Activated CD4-positive, alpha-beta T cell treated with anti-CD3 and anti-CD28 coated beads, Interleukin-2, amount 10 ng/mL, durations not matched to agents 7 days and 5 days (primary cell): ENCODE measurements at regions not wholly inside any gene's neighbourhood (a gene's known extent, or its start where the extent isn't known, plus 50 kb on each side); places are given as distances from the start of the nearest gene placed in this dataset.
"Not testable (repeated sequence)": the region's sequence is repeated elsewhere in the genome, so short reads cannot be mapped to it uniquely, and the experiment has no call there.

Source experiments
- CTCF ChIA-PET: fragments of 350-600 bp; sonication (Branson Sonifier 250); formaldehyde crosslinking; loops from one replicate; lab custom pipeline; 2021; ENCODE audit warnings: antibody characterized with exemption; lab: Charles Lee
- POLR2A ChIA-PET: fragments of 350-600 bp; sonication (Branson Sonifier 250); formaldehyde crosslinking; loops from one replicate; lab custom pipeline; 2021; ENCODE audit warnings: antibody characterized with exemption; lab: Charles Lee
- DNase-seq: peaks from one replicate; pipeline ENCODE4 v3.0.0-alpha.2; 2020
- H3K27ac Mint-ChIP-seq: one replicate; pipeline ENCODE4 v1.8.0; 2021; ENCODE audit warnings: mild to moderate bottlenecking, moderate library complexity, mixed read lengths
- H3K27me3 Mint-ChIP-seq: one replicate; pipeline ENCODE4 v1.8.0; 2021; ENCODE audit warnings: mixed read lengths
- H3K36me3 Mint-ChIP-seq: one replicate; pipeline ENCODE4 v1.8.0; 2021; ENCODE audit warnings: low read depth, mixed read lengths
- H3K4me1 Mint-ChIP-seq: one replicate; pipeline ENCODE4 v1.8.0; 2021; ENCODE audit warnings: mixed read lengths
- H3K4me3 Mint-ChIP-seq: one replicate; pipeline ENCODE4 v1.8.0; 2021; ENCODE audit warnings: mild to moderate bottlenecking, moderate library complexity, mixed read lengths
- H3K9me3 Mint-ChIP-seq: one replicate; pipeline ENCODE4 v1.8.0; 2021; ENCODE audit warnings: mixed read lengths

GRCh38 chr5:176041248-176041994 lies 73.3 kb upstream of the THOC3 start:
- H3K27ac Mint-ChIP-seq, H3K4me1 Mint-ChIP-seq, POLR2A ChIA-PET, H3K27me3 Mint-ChIP-seq, H3K36me3 Mint-ChIP-seq, CTCF ChIA-PET, H3K4me3 Mint-ChIP-seq, DNase-seq, H3K9me3 Mint-ChIP-seq: not testable (repeated sequence)

GRCh38 chr5:176042020-176042658 lies 74.0 kb upstream of the THOC3 start:
- DNase-seq, H3K9me3 Mint-ChIP-seq, H3K27me3 Mint-ChIP-seq, H3K36me3 Mint-ChIP-seq, H3K4me3 Mint-ChIP-seq, POLR2A ChIA-PET, CTCF ChIA-PET, H3K4me1 Mint-ChIP-seq: not testable (repeated sequence)
- peak overlapping the region; percentile 25 for H3K27ac Mint-ChIP-seq

- not testable (repeated sequence) for H3K4me3 Mint-ChIP-seq
These were observed 75.2 kb upstream of the THOC3 start for GRCh38 chr5:176043252-176043829.

GRCh38 chr5:176043986-176044385 lies 75.9 kb upstream of the THOC3 start:
- H3K4me3 Mint-ChIP-seq, H3K27me3 Mint-ChIP-seq, H3K27ac Mint-ChIP-seq, H3K9me3 Mint-ChIP-seq, H3K36me3 Mint-ChIP-seq, POLR2A ChIA-PET, DNase-seq, CTCF ChIA-PET, H3K4me1 Mint-ChIP-seq: not testable (repeated sequence)

More at GRCh38 chr5:176043252-176043829, 75.2 kb upstream of the THOC3 start:
- H3K27ac Mint-ChIP-seq: peak overlapping the region; percentile 19
- DNase-seq, H3K4me1 Mint-ChIP-seq, H3K27me3 Mint-ChIP-seq, H3K9me3 Mint-ChIP-seq, CTCF ChIA-PET, POLR2A ChIA-PET, H3K36me3 Mint-ChIP-seq: not testable (repeated sequence)

GRCh38 chr5:176044431-176044830 lies 76.3 kb upstream of the THOC3 start:
- H3K4me3 Mint-ChIP-seq, CTCF ChIA-PET, H3K4me1 Mint-ChIP-seq, H3K27ac Mint-ChIP-seq, POLR2A ChIA-PET, H3K36me3 Mint-ChIP-seq, DNase-seq, H3K9me3 Mint-ChIP-seq, H3K27me3 Mint-ChIP-seq: not testable (repeated sequence)

- H3K4me3 Mint-ChIP-seq, H3K27me3 Mint-ChIP-seq, H3K36me3 Mint-ChIP-seq, POLR2A ChIA-PET, CTCF ChIA-PET, H3K9me3 Mint-ChIP-seq, DNase-seq, H3K27ac Mint-ChIP-seq, H3K4me1 Mint-ChIP-seq: not testable (repeated sequence)
These were observed 77.3 kb upstream of the THOC3 start for GRCh38 chr5:176045442-176045841.

GRCh38 chr5:176048671-176049070 lies 80.6 kb upstream of the THOC3 start:
- H3K36me3 Mint-ChIP-seq, H3K27ac Mint-ChIP-seq, H3K9me3 Mint-ChIP-seq, H3K4me3 Mint-ChIP-seq, CTCF ChIA-PET, DNase-seq, H3K27me3 Mint-ChIP-seq, H3K4me1 Mint-ChIP-seq, POLR2A ChIA-PET: not testable (repeated sequence)

- POLR2A ChIA-PET, H3K4me3 Mint-ChIP-seq: not testable (repeated sequence)
These were observed 92.6 kb upstream of the THOC3 start for GRCh38 chr5:176060472-176061268.

GRCh38 chr5:176061269-176061622 lies 93.1 kb upstream of the THOC3 start:
- DNase-seq, POLR2A ChIA-PET, H3K27ac Mint-ChIP-seq, H3K4me3 Mint-ChIP-seq, H3K36me3 Mint-ChIP-seq, H3K9me3 Mint-ChIP-seq, CTCF ChIA-PET, H3K4me1 Mint-ChIP-seq, H3K27me3 Mint-ChIP-seq: not testable (repeated sequence)

More at GRCh38 chr5:176060472-176061268, 92.6 kb upstream of the THOC3 start:
- H3K36me3 Mint-ChIP-seq, H3K4me1 Mint-ChIP-seq, H3K27me3 Mint-ChIP-seq, DNase-seq, H3K9me3 Mint-ChIP-seq, H3K27ac Mint-ChIP-seq, CTCF ChIA-PET: not testable (repeated sequence)

- H3K9me3 Mint-ChIP-seq, DNase-seq, H3K27me3 Mint-ChIP-seq, POLR2A ChIA-PET, H3K36me3 Mint-ChIP-seq, CTCF ChIA-PET, H3K27ac Mint-ChIP-seq, H3K4me1 Mint-ChIP-seq, H3K4me3 Mint-ChIP-seq: not testable (repeated sequence)
These were observed 93.5 kb upstream of the THOC3 start for GRCh38 chr5:176061660-176062059.

- H3K4me3 Mint-ChIP-seq, DNase-seq, H3K9me3 Mint-ChIP-seq, H3K27ac Mint-ChIP-seq, H3K27me3 Mint-ChIP-seq, POLR2A ChIA-PET, H3K4me1 Mint-ChIP-seq, CTCF ChIA-PET, H3K36me3 Mint-ChIP-seq: not testable (repeated sequence)
These were observed 98.3 kb upstream of the THOC3 start for GRCh38 chr5:176066262-176066945.

- POLR2A ChIA-PET, H3K9me3 Mint-ChIP-seq, H3K4me3 Mint-ChIP-seq, CTCF ChIA-PET, H3K27ac Mint-ChIP-seq, H3K4me1 Mint-ChIP-seq, DNase-seq, H3K27me3 Mint-ChIP-seq, H3K36me3 Mint-ChIP-seq: not testable (repeated sequence)
These were observed 99.0 kb upstream of the THOC3 start for GRCh38 chr5:176067162-176067561.

- H3K4me1 Mint-ChIP-seq, H3K36me3 Mint-ChIP-seq, CTCF ChIA-PET, H3K27ac Mint-ChIP-seq, DNase-seq, POLR2A ChIA-PET, H3K9me3 Mint-ChIP-seq, H3K27me3 Mint-ChIP-seq, H3K4me3 Mint-ChIP-seq: not testable (repeated sequence)
These were observed 99.8 kb upstream of the THOC3 start for GRCh38 chr5:176067948-176068347.
